ENCODE measurements at regions not wholly inside any gene's neighbourhood (a gene's known extent, or its start where the extent isn't known, plus 50 kb on each side); places are given as distances from the start of the nearest gene placed in this dataset.
A peak's percentile ranks its signal among the peaks of the same experiment; 100 is the strongest.
"Not testable (repeated sequence)": the region's sequence is repeated elsewhere in the genome, so short reads cannot be mapped to it uniquely, and the experiment has no call there.

DNA sequence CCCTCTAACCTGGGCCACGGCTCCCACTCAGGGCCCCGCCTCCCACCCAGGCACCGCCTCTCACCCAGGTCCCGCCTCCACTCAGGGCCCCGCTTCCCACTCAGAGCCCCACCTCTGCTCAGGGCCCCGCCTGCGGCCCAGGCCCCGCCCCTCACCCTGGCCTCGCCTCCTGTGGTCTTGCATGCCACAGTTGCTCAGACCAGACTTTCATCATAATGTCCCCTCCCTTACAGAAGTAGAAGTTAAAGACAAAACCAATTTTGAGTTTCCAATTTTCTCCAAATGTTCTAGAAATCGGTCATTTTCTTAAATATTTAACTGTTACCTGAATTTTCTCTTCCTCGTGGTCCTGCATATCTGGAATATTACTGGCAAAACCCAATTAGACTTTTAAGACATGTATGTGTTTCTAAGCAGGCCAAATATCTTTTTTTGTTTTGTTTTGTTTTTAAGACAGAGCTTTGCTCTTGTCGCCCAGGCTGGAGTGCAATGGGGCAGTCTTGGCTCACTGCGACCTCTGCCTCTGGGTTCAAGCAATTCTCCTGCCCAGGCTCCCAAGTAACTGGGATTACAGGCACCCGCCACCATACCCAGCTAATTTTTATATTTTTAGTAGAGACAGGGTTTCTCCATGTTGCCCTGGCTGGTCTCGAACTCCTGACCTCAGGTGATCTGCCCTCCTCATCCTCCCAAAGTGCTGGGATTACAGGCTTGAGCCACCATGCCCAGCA is 102.8 kb downstream of the FAM53A start:
- DNase-seq: peak; percentile 94
- H3K27ac Mint-ChIP-seq: peak overlapping the region; percentile 80
- H3K4me1 ChIP-seq (ENCODE audit: control insufficient read depth in 2 of 2, insufficient read depth in 2 of 2, low read length in 2 of 2); H3K4me2 ChIP-seq (replicated peaks; ENCODE audit: low read depth, low read length, poor library complexity, severe bottlenecking); H3K4me1 Mint-ChIP-seq; POLR2A ChIA-PET; H3K9ac ChIP-seq (ENCODE audit: low read length); H2AFZ ChIP-seq (ENCODE audit: insufficient read depth, low read depth, low read length, poor library complexity, severe bottlenecking); H3K27ac ChIP-seq (ENCODE audit: low read length in 2 of 2); H3K27me3 Mint-ChIP-seq; H3K27me3 ChIP-seq (replicated peaks in 1 of 4; ENCODE audit: control extremely low read depth in 1 of 4, control insufficient read depth in 3 of 4, insufficient read depth in 4 of 4, low read length in 3 of 4); H3K36me3 ChIP-seq (replicated peaks in 1 of 2; ENCODE audit: control extremely low read depth in 1 of 2, control insufficient read depth in 1 of 2, extremely low read depth in 1 of 2, insufficient read depth in 2 of 2, low read length in 1 of 2); H3K4me3 ChIP-seq (ENCODE audit: control extremely low read depth in 1 of 5, extremely low read depth in 1 of 5, insufficient read depth in 1 of 5, low read depth in 2 of 5, low read length in 4 of 5); H3K79me2 ChIP-seq (ENCODE audit: control insufficient read depth, insufficient read depth, low read length); H3K9me3 Mint-ChIP-seq (ENCODE audit: insufficient read depth): not testable (repeated sequence)
- peak overlapping the region; percentile 57 for H3K4me3 Mint-ChIP-seq
- peaks cover 0 to 13% (median 0%) of the 10 kb centered on the region in 3 donors for H3K9me3 ChIP-seq (ENCODE audit: control extremely low read depth in 1 of 3, control insufficient read depth in 2 of 3, insufficient read depth in 1 of 3, low read length in 2 of 3)
- ATAC-seq (ENCODE audit: low read depth): peak; percentile 61
- CTCF ChIA-PET: interaction anchor here (0.7 to 1.5 kb wide), 3 partner anchors 33 to 225 kb away, joined by 3 read pairs; no protein-coding TSS in a partner anchor
- 18% methylated on average over 9 of the region's 15 CpGs for WGBS (ENCODE audit: insufficient coverage)
- peaks cover 21% of the 10 kb centered on the region for H4K20me1 ChIP-seq (ENCODE audit: control insufficient read depth, insufficient read depth, low read length, poor library complexity, severe bottlenecking)
- intact Hi-C loops (cut with micrococcal nuclease): loop anchor here (1.0 to 10.0 kb wide), 5 partner anchors 103 to 1711 kb away; partner anchors contain the start of genes FAM53A, HTT, HTT-AS and LETM1

DNA sequence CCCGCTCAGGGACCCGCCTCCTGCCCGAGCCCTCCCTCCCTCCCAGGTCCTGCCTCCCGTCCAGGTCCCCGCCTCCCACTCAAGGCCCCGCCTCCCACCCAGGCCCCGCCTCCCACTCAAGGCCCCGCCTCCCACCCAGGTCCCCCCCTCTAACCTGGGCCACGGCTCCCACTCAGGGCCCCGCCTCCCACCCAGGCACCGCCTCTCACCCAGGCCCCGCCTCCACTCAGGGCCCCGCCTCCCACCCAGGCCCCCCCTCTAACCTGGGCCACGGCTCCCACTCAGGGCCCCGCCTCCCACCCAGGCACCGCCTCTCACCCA is 103.5 kb downstream of the FAM53A start:
- POLR2A ChIA-PET: interaction anchor here (0.6 kb wide), 1 partner anchor 878 kb away, joined by 9 read pairs; no protein-coding TSS in a partner anchor
- H3K27me3 Mint-ChIP-seq; H3K36me3 ChIP-seq (replicated peaks in 1 of 2; ENCODE audit: control extremely low read depth in 1 of 2, control insufficient read depth in 1 of 2, extremely low read depth in 1 of 2, insufficient read depth in 2 of 2, low read length in 1 of 2); H3K27me3 ChIP-seq (replicated peaks in 1 of 4; ENCODE audit: control extremely low read depth in 1 of 4, control insufficient read depth in 3 of 4, insufficient read depth in 4 of 4, low read length in 3 of 4); H3K9ac ChIP-seq (ENCODE audit: low read length); H2AFZ ChIP-seq (ENCODE audit: insufficient read depth, low read depth, low read length, poor library complexity, severe bottlenecking); ATAC-seq (ENCODE audit: low read depth); DNase-seq; H3K4me1 ChIP-seq (ENCODE audit: control insufficient read depth in 2 of 2, insufficient read depth in 2 of 2, low read length in 2 of 2); H3K4me3 Mint-ChIP-seq; H3K4me1 Mint-ChIP-seq; H3K27ac ChIP-seq (ENCODE audit: low read length in 2 of 2); H3K9me3 ChIP-seq (ENCODE audit: control extremely low read depth in 1 of 3, control insufficient read depth in 2 of 3, insufficient read depth in 1 of 3, low read length in 2 of 3); H3K27ac Mint-ChIP-seq; H3K4me3 ChIP-seq (ENCODE audit: control extremely low read depth in 1 of 5, extremely low read depth in 1 of 5, insufficient read depth in 1 of 5, low read depth in 2 of 5, low read length in 4 of 5); H3K79me2 ChIP-seq (ENCODE audit: control insufficient read depth, insufficient read depth, low read length); H3K9me3 Mint-ChIP-seq (ENCODE audit: insufficient read depth): not testable (repeated sequence)
- peak overlapping the region; percentile 100 for H3K4me2 ChIP-seq (replicated peaks; ENCODE audit: low read depth, low read length, poor library complexity, severe bottlenecking)
- peaks cover 28% of the 10 kb centered on the region for H4K20me1 ChIP-seq (ENCODE audit: control insufficient read depth, insufficient read depth, low read length, poor library complexity, severe bottlenecking)
- WGBS (ENCODE audit: insufficient coverage): 7% methylated on average over 3 of the region's 16 CpGs
- intact Hi-C loops (cut with micrococcal nuclease): loop anchor here (1.0 to 10.0 kb wide), 5 partner anchors 104 to 1712 kb away; partner anchors contain the start of genes FAM53A, HTT, HTT-AS and LETM1
- CTCF ChIA-PET: interaction anchor here (1.5 kb wide), 1 partner anchor 225 kb away, joined by 3 read pairs; no protein-coding TSS in a partner anchor
